ENCODE measurements at regions not wholly inside any gene's neighbourhood (a gene's known extent, or its start where the extent isn't known, plus 50 kb on each side); places are given as distances from the start of the nearest gene placed in this dataset.

GRCh38 chr11:69545976-69546617 lies 64.6 kb downstream of the LINC01488 start:
- ChIA-PET POLR2A (no interaction called here), CTCF (no interaction called here)
- DNase-seq (ENCODE audit: extremely low spot score) = no peak
- TF ChIP-seq SP1 (IDR thresholded peaks at IDR 0.05) (no peak), ELF4 (IDR thresholded peaks at IDR 0.05) (no peak), FOXK2 (IDR thresholded peaks at IDR 0.05) (no peak), NFRKB (IDR thresholded peaks at IDR 0.05) (no peak)

GRCh38 chr11:69546735-69547370 lies 65.4 kb downstream of the LINC01488 start:
- TF ChIP-seq TARDBP (IDR thresholded peaks at IDR 0.05) = no peak
- TF ChIP-seq ELF4 (IDR thresholded peaks at IDR 0.05) = no peak
- TF ChIP-seq LEF1 (IDR thresholded peaks at IDR 0.05; ENCODE audit: borderline replicate concordance) = no peak
- TF ChIP-seq L3MBTL2 (conservative IDR thresholded peaks at IDR 0.05) = no peak
- TF ChIP-seq BHLHE40 (IDR thresholded peaks at IDR 0.05; ENCODE audit: borderline replicate concordance) = no peak
- TF ChIP-seq FOXM1 (IDR thresholded peaks at IDR 0.05; ENCODE audit: borderline replicate concordance) = no peak
- TF ChIP-seq ARNT (IDR thresholded peaks at IDR 0.05) = no peak
- TF ChIP-seq ZNF384 (IDR thresholded peaks at IDR 0.05) = no peak
- TF ChIP-seq PKNOX1 (IDR thresholded peaks at IDR 0.05) = no peak
- POLR2A ChIA-PET = no interaction called here
- DNase-seq (ENCODE audit: extremely low spot score) = no peak
- CTCF ChIA-PET = interaction anchor here (0.6 kb wide), 1 partner anchor 24 kb away, joined by 3 read pairs; no protein-coding TSS in a partner anchor

- TF ChIP-seq TARDBP (IDR thresholded peaks at IDR 0.05) = no peak
- no peak for TF ChIP-seq FOXA1 (IDR thresholded peaks at IDR 0.05)
- TF ChIP-seq FOXM1 (IDR thresholded peaks at IDR 0.05; ENCODE audit: borderline replicate concordance) = no peak
- no peak for TF ChIP-seq LEF1 (IDR thresholded peaks at IDR 0.05; ENCODE audit: borderline replicate concordance)
- ChIA-PET CTCF (no interaction called here), POLR2A (no interaction called here)
- no peak for DNase-seq (ENCODE audit: extremely low spot score)
These were observed 69.4 kb downstream of the LINC01488 start for GRCh38 chr11:69550846-69551245.

GRCh38 chr11:69551963-69552362 lies 70.5 kb downstream of the LINC01488 start:
- DNase-seq (ENCODE audit: extremely low spot score) = no peak
- ChIA-PET POLR2A (no interaction called here), CTCF (no interaction called here)
- TF ChIP-seq ZNF384 (IDR thresholded peaks at IDR 0.05) (no peak), BHLHE40 (IDR thresholded peaks at IDR 0.05; ENCODE audit: borderline replicate concordance) (no peak), L3MBTL2 (conservative IDR thresholded peaks at IDR 0.05) (no peak), TARDBP (IDR thresholded peaks at IDR 0.05) (no peak), SUZ12 (IDR thresholded peaks at IDR 0.05) (no peak), PKNOX1 (IDR thresholded peaks at IDR 0.05) (no peak), SP1 (IDR thresholded peaks at IDR 0.05) (no peak), NFRKB (IDR thresholded peaks at IDR 0.05) (no peak), FOXM1 (IDR thresholded peaks at IDR 0.05; ENCODE audit: borderline replicate concordance) (no peak), FOXA1 (IDR thresholded peaks at IDR 0.05) (no peak), CTBP1 (IDR thresholded peaks at IDR 0.05; ENCODE audit: borderline replicate concordance) (no peak), ARNT (IDR thresholded peaks at IDR 0.05) (no peak), FOXK2 (IDR thresholded peaks at IDR 0.05) (no peak)

- TF ChIP-seq FOXA1 (IDR thresholded peaks at IDR 0.05) = no peak
- no peak for TF ChIP-seq ZNF384 (IDR thresholded peaks at IDR 0.05)
- TF ChIP-seq LEF1 (IDR thresholded peaks at IDR 0.05; ENCODE audit: borderline replicate concordance) = no peak
- no peak for TF ChIP-seq ELF4 (IDR thresholded peaks at IDR 0.05)
- TF ChIP-seq SP1 (IDR thresholded peaks at IDR 0.05) = no peak
- TF ChIP-seq FOXM1 (IDR thresholded peaks at IDR 0.05; ENCODE audit: borderline replicate concordance) = no peak
- no peak for TF ChIP-seq SUZ12 (IDR thresholded peaks at IDR 0.05)
- TF ChIP-seq L3MBTL2 (conservative IDR thresholded peaks at IDR 0.05) = no peak
- TF ChIP-seq PKNOX1 (IDR thresholded peaks at IDR 0.05) = no peak
- TF ChIP-seq TARDBP (IDR thresholded peaks at IDR 0.05) = no peak
- no peak for TF ChIP-seq BHLHE40 (IDR thresholded peaks at IDR 0.05; ENCODE audit: borderline replicate concordance)
- TF ChIP-seq NFRKB (IDR thresholded peaks at IDR 0.05) = no peak
- no peak for TF ChIP-seq FOXK2 (IDR thresholded peaks at IDR 0.05)
- TF ChIP-seq CTBP1 (IDR thresholded peaks at IDR 0.05; ENCODE audit: borderline replicate concordance) = no peak
- TF ChIP-seq ARNT (IDR thresholded peaks at IDR 0.05) = no peak
- CTCF ChIA-PET = no interaction called here
- POLR2A ChIA-PET = no interaction called here
- DNase-seq (ENCODE audit: extremely low spot score) = no peak
These were observed 71.5 kb downstream of the LINC01488 start for GRCh38 chr11:69552951-69553350.

GRCh38 chr11:69553416-69554357 lies 72.2 kb downstream of the LINC01488 start:
- TF ChIP-seq FOXM1 (IDR thresholded peaks at IDR 0.05; ENCODE audit: borderline replicate concordance) = no peak
- ChIA-PET CTCF (no interaction called here), POLR2A (no interaction called here)
- no peak for DNase-seq (ENCODE audit: extremely low spot score)
